GM19395 (cell line): ENCODE measurements at regions not wholly inside any gene's neighbourhood (a gene's known extent, or its start where the extent isn't known, plus 50 kb on each side); places are given as distances from the start of the nearest gene placed in this dataset.
"Not testable (repeated sequence)": the region's sequence is repeated elsewhere in the genome, so short reads cannot be mapped to it uniquely, and the experiment has no call there.

Experiments used
- ATAC-seq: cut with Tn5 transposase; IDR thresholded peaks from one replicate; pipeline ENCODE4 v1.9.1; 2021; ENCODE audit warnings: mild to moderate bottlenecking, moderate library complexity; ENCODE audit not compliant: unreplicated experiment

- ATAC-seq = no peak
These were observed 243.5 kb upstream of the FGF13 start for GRCh38 chrX:138954976-138955375.

GRCh38 chrX:138946926-138947325, 235.4 kb upstream of the FGF13 start:
- ATAC-seq = no peak

GRCh38 chrX:138945219-138945618, 233.7 kb upstream of the FGF13 start:
- no peak for ATAC-seq

DNA sequence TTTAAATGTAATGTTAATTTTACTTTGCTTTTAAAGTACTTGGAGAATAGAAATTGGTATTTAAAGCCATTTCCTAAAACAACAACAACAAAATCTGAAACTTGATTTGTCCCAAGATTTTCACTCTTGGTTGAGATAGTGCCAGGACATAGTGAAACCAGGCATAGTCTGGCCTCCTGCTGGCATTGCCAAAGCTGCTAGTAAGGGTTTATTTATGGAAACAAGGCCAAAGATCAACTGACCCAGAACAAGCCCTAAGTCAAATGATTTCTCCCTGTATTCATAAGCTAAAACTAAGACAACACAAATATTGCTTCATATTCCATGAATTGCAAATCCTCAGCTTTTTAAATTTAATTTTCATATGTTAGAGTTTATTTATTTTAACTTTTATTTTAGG, 227.5 kb upstream of the FGF13 start:
- no peak for ATAC-seq

DNA sequence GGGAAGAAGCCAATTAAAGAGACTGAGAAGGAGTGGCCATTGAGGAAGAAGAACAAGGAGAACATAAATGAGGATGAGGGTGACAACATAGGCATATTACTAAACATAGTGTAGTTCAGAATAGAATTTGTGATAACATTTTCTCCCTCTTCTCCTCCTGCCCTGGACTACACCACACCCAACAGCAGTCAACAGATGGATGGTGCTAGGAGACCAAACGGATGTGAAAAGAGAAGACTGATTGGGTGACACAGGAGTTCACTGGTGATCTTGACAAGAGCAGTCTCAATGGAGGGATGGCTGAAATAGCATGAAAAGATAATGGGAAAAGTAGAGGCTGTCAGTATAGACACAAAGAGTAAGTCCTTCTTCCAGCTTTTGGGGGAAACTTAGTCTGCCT, 226.5 kb upstream of the FGF13 start:
- ATAC-seq = no peak

DNA sequence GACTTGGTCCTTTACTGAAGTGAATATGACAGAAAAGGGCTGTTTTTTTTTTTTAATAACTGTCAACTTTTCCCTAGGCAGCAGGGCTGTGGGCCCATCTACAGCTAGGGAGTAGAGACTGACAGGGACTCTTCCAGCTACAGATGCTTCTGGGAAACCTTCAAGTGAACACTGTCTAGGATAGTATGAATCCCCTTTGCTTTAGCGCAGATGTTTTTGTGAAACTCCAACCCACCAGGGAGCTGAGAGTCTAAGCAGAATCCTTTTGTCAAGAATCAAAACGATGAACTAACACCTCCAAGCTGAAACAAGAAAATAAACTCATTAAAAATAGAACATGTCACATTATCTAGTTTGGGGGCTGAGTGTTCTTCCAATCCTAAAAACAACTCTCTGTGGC, 219.7 kb upstream of the FGF13 start:
- no peak for ATAC-seq

- no peak for ATAC-seq
These were observed 219.0 kb upstream of the FGF13 start for GRCh38 chrX:138930583-138930945.

- ATAC-seq = no peak
These were observed 218.5 kb upstream of the FGF13 start for GRCh38 chrX:138929926-138930582.

GRCh38 chrX:138928737-138929459, 217.4 kb upstream of the FGF13 start:
- no peak for ATAC-seq

GRCh38 chrX:138925330-138925729, 213.8 kb upstream of the FGF13 start:
- ATAC-seq = no peak

DNA sequence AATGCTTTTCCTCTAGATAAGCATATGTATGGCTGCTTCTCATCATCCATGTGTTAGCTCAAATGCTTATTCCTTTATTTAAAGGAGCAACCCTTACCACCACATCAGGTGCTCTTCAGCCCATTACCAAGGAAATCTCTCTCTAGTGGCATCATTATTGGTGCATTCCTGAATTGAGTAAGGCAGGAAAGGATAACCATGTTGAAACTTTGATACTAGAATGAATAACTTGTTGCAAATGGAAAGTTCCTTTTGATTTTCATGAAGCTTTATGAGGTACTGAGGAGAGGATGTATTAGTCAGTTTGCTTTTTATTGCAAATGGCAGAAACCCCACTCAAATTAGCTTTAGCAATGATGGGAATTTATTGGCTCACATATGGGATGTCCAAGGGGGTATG, 212.3 kb upstream of the FGF13 start:
- no peak for ATAC-seq

DNA sequence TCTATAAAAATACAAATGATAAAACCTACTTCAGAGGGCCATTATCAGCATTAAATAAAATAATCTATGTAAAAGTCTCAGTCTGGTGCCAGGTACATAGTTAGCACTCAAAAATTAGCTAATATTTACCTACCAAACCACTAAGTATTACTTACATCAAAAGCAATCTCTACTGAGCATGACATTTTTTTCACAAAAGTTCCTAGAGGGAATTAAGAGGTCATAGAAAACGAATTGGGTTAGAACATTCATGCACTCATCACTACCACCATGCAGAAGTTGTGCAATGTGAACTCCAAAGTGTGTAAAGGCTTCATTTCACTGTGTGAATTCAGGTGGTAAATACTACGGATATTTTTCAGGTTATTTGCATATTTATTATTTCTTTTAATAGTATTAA, 209.5 kb upstream of the FGF13 start:
- ATAC-seq = no peak

DNA sequence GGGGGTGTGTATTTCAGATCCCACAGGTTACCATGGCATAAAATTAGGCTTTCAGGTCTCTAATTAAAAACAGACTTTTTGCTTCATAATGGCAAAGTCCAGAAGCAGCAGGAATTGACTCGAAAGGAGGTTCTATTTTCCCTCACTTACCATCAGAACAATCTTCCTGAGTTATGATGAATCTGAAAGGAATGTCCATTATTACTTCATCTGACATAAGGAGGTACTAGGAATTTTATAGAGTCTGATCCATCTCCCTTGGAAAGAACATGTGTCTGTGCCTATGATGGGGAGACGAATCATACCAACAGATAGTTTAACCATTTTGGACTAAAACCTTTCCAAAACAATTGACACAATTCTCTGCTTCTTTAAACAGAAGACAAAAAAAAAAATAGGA, 206.3 kb upstream of the FGF13 start:
- no peak for ATAC-seq

GRCh38 chrX:138914767-138915166, 203.2 kb upstream of the FGF13 start:
- ATAC-seq = no peak

- no peak for ATAC-seq
These were observed 197.1 kb upstream of the FGF13 start for GRCh38 chrX:138908577-138908976.

- no peak for ATAC-seq
These were observed 186.3 kb upstream of the FGF13 start for GRCh38 chrX:138897621-138898492.

GRCh38 chrX:138890491-138890890, 179.0 kb upstream of the FGF13 start:
- no peak for ATAC-seq

DNA sequence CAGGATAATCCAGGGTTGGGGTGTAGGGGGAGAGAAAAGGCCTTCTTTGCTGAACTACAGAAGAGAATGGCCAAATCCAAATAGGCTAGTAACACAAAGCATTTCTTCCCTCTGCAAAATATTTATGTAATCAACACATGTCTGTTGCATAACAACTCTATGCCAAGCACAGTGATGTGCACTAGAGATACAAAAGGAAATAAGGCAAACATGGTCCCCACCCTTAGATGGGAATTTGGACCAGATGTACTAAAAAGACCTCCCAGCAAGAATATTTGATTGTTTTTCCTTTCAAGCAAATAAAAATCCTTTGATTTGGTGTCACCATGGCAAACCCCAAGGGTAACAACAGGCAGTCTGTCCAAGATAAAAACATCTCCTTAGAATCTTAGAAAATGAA, 177.6 kb upstream of the FGF13 start:
- ATAC-seq = no peak

DNA sequence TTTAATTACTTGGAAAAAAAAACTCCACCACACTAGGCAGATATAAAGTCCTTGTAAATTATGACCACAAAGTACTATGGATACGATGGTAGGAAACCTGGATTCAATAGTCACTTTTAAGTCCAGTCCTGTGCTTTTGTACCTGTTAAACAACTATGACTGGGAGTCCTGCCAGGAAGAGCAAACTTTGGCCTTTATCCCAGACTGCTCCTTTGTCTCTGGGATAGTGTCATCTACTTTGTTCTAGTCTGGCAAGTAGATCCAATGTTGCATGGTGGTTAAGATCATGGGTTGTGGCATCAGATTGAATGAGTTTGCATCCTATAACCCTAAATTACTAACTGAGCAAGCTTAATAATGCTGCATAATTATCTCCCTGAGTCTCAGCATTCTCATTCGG, 175.3 kb upstream of the FGF13 start:
- ATAC-seq = no peak

DNA sequence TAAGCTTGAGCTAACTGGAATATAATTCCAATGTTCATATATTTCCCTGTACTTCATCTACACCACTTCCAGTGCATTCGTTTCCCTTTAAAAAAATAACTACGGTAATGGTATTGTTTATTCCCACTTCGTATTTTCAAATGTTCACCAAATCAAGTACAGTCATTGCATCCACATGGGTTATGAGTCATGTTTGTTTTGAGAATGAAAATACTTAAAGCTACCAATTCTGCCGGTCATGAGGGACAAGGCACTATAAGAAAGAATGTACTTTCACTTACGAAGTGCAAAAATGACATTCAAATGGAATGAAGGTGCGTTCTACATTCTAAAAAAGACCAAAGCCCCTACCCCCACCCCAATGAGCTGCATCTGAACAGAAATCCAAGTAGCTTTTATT, 174.4 kb upstream of the FGF13 start:
- ATAC-seq = no peak

DNA sequence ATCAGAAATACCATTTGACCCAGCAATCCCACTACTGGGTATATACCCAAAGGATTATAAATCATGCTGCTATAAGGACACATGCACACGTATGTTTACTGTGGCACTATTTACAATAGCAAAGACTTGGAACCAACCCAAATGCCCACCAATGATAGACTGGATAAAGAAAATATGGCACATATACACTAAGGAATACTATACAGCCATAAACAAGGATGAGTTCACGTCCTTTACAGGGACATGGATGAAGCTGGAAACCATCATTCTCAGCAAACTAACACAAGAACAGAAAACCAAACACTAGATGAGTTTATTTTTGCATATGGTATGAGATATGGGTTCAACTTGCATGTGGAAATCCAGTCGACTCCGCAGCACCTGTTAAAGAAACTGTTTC, 168.8 kb upstream of the FGF13 start:
- not testable (repeated sequence) for ATAC-seq

- ATAC-seq = no peak
These were observed 166.2 kb upstream of the FGF13 start for GRCh38 chrX:138877746-138878145.
